GM21390 (cell line): ENCODE measurements at regions not wholly inside any gene's neighbourhood (a gene's known extent, or its start where the extent isn't known, plus 50 kb on each side); places are given as distances from the start of the nearest gene placed in this dataset.

Experiments
- ATAC-seq: cut with Tn5 transposase; IDR thresholded peaks from one replicate; pipeline ENCODE4 v1.9.1; 2021; ENCODE audit not compliant: unreplicated experiment

DNA sequence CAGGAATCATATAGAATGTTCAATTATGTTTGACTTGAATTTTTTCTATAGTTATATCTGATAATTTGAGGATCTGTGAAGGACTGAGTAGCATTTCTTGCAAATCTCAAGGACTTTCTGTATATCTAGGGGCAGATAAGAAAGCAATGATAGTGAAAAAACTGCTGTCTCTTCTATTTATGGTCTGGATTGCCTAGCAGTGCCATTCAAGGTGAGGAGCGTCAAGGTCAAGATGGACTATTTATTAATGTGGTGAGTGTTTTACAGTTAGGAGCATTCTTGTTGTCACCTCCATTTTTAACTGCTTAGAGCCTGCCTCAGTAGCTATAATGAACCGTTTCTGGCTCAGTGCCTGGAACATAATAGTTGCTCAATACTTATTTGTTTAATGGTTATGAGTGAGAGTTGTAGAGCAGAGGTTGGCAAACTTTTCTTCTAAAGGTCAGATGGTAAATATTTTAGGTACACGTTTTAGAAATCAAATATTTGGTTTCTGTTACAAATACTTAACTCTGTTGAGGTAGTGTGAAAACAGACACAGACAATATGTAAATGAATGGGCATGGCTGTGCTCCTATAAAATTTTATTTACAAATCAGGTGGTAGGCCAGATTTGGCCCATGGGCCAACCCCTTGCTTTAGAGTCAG, 523.2 kb upstream of the IGFBP7 start:
- ATAC-seq: no peak

DNA sequence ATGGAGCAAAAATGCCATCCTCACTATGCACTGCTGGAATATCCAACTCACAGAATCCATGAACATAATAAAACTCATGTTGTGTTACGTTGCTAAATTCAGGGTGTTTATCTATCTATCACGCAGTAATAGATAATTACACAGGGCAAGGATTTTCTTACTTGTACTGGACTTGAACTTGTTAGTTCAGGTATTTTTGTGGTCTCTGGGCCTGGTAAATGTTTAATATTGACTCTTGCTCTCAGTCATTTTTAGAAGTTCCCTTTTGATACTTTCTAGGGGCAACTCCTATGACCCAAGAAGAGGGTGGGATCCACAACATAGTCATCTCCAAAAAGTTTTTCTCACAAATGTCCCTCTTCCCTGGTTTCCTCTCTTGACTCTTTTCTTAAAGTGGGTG, 522.4 kb upstream of the IGFBP7 start:
- no peak for ATAC-seq

DNA sequence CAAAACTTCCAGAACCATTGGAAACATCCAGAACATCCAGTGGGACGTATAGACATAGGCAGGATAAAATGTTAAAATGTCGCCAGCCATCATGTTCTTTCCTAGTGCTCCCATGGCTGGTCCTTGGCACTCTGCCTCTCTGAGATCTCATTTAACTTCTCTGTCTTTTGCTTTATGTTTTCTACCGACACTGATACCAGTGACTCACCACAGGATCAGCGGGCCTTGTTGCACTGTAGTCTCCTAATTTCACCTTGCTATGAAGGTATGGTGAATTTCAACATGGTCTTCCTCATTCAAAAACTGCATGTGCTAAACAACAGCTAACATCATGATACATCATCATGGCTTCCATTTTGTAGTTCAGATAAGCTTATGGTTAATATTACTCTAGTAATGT, 521.0 kb upstream of the IGFBP7 start:
- no peak for ATAC-seq

DNA sequence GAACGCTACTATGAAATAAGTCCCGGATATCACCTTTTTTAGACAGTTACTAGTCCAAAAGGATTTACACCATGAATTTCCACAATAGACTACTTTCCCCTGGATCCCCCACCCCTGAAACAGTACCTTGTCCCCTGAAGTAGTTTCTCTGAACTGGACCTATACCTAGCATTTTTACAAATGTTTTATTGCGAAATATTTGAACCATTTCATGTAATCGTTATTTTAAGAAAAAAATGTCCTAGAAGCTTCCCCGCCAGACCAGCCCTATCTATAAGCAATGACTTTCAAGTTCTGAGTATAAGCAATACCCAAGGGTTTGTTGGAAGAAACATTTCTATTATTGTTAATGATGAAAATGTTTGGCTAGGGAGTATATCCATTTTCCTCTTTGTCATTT, 517.8 kb upstream of the IGFBP7 start:
- ATAC-seq: no peak

DNA sequence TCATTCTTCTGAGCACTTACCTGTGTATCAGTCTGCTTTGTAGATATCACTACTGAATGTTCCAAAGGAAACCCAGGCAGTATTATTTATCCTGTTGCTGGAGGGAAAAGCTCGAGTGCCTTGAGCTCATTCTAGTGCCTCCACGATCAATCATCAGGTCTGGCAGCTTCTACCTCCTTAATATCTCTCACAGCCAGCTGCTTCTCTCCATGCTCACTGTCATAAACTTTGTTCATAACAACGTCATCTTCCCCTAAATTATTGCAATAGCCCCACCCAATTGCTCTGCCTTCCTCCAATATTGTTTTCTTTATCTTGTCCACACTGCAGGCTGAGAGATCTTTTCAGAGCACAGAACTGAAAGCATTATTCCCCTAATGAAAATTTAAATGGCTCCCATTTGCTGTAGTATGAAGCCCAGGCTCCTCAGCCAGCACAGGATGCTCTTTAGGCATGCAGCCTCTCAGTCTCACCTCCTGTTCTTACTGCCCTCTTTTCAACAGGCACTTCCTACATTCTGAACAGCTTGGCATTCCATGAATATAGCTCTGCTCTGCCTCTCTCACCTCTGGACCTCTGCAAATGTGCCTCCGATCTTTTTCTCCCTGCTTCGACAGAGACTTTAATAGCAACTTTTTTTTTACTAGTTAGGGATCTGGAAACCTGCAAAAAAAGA, 504.2 kb upstream of the IGFBP7 start:
- ATAC-seq: no peak

DNA sequence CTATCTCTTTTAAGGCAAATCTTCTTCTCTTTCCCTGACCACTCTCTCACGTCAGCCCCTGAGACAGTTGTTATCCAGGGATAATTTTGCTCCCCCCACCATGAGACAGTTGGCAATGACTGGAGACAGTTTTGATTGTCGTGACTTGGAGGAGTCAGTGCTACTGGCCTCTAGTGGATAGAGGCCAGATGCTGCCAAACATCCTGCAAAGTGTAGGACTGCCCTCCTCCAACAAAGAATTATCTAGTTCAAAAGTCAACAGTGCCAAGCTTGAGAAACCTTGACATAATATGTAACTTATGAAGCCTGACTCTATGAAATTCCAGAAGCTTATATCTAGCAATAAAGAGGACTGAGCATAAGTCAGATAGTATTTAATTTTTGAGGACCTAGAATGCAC, 502.1 kb upstream of the IGFBP7 start:
- ATAC-seq: no peak

DNA sequence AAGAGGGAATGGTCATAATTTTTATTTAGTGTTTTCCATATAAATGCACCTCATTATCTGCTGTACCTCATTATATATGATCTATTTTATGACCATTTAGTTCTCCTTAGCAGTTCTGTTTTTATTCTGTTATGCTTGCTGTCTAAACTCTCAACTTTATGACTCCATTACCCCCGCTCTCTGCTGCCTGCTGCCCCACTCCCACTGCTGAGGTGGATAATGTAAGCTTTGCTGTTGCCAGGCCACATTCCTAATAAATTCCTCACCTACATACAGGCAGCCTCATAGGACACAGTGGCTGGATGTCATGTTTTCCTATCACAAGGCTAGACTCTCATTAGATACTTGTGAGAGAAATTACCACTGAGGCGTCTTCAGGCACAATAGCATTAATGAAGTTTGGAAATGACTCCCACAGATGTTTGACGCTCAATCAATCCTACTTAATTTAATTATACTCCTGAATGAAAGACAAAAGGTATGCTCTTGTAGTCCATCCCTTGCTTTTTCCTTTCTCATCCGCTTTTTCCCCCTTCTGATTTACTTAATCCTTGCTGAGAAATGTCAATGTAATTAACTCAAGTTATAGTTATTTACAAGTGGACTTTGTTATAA, 497.5 kb upstream of the IGFBP7 start:
- ATAC-seq: no peak

DNA sequence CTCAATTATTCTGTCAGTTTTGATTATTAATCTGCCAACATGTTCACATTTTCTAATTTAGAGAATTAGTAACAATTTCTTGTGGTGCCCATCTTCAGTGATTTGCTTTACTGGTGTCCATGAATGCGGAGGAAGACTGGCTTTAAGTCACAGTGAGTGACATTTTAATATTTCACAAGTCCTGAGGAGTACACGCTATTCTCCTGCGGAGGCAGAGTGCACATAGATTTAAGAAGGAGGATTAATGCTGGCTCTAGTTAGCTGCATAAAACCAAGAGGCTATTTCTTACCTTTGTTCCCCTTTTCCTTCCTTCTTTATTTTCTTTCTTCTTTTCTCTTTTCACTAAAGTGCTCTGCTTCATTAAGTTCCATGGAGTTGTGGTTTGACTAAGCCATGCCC, 495.2 kb upstream of the IGFBP7 start:
- no peak for ATAC-seq

DNA sequence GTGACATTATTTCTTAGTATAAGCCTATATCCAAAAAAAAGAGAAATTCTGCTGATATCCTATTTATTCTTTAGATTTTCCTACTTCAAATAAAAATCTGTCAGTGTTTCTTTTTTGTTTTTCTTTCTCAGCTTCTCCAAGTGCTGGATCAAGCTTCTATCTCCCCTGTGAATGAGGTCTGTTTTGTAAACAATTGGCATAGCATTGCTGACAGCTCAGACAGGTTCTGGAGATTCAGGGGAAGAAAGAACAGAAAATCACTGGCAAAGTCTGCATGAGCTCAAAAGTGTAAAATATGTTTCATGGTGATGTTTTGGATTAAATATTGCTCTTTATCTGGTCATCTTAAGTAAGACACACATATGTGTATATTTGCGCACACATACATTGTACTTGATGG, 492.0 kb upstream of the IGFBP7 start:
- no peak for ATAC-seq

DNA sequence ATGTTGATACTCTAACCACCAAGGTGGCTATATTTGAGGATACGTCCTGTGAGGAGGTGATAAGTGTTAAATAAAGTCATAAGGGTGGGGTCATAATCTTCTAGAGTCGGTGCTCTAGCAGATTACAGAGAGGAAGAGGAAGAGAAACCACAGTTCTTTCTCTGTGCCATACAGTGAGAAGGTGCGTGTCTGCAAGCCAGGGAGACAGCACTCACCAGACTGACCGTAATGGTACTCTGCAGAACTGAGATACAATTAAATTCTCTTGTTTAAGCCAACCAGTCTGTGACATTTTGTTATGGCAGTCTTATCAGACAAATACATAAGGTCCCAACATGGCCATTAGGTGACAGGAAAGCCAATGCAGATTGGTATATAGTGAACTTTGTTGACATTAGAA, 480.9 kb upstream of the IGFBP7 start:
- no peak for ATAC-seq

DNA sequence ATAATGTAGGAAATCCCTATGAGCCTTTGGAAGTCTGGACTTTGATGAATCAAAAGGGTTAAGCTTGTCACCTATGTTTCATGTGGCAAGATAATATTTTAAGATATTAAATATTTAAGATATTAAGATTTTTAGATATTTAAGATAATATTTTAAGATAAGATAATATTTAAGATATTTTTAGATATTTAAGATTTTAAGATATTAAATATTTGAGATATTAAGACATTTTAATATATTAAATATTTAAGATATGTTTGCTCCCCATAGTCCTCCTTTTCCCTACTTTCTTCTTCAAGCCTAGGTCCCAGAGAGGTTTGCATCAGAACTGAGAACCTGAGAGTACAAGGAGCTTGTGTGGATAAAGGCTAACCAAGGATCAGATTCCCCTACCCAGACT, 478.4 kb upstream of the IGFBP7 start:
- no peak for ATAC-seq

DNA sequence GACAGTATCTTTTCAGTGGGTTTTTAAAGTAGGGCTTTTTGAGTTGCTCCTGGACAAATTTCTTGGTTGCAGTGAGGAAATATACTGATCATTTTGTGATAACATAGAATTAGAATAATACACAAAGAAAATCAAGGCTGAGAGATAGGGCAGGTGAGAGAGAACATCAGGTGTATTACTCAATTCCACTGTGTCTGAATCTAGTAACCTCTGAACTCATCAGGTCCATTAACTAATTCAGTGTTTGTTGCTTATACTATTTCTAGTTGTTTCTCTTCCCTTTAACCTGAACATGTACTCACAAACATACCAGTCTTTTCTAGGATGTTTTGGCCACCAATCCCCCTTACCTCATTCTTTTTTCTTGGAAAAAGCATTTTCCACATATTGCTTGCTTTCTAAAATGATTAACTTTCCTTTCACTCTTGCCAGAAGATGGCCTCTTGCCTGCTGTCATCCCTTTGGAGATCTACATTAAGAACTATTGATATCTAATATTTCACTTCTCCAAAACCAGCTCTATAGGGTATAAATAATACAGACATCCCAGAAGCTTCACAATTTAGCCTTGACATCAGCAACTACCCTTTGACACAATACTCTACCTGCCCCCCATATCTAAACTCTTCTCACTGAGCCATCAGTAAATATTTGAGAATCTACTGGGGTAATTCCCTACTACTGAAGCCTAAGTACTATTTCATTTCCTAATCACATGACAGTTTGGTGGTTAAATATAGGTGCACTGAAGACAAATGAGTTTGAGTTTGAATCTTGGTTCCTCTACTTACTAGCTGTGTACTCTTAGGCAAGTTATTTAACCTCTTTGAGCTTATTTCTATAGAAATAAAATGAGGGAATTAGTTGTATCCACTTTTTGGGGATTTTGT, 470.8 kb upstream of the IGFBP7 start:
- ATAC-seq: no peak

DNA sequence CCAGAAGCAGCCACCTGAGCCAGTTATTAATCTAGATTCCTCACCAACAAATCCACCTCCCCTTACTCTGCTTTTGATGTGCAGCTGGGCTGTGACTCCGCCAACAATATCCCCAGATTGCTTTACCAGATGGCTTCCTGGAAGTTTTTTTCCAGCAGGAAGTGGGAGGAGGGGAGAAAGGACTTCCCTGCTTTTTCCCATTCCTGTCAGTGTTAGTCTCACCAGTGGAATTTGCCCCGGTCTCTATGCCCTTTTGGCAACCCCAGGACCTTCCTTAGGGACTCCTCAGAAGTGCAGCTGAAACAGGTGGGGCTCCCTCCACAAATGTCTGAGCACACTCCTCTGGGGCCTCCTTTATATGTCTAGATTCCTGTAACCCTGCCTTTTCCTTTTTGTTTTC, 465.2 kb upstream of the IGFBP7 start:
- ATAC-seq: no peak

DNA sequence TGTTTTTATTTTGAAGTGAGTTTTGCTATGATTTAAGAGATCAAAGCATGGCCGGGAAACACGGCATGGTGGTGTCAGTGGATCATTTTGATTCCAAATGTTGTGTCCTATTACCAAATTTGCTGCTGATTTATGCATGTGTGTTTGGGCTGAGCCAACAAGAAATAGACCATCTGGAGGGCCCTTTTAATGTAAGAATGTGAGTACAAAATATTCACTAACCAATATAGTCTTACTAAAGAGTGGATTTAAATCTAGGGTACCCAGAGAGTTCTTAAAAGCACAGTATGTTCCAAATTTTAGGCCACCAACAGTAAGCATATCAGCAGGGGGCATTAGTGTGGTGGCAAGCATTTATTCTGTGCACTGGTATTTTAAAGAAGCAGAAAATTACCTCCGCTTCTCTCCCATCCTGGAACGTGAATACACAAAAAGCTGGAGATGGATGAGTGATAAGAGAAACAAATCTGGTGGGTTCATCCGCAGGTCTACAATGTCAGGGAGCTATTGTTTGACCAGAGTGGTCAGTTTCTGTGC, 444.4 kb upstream of the IGFBP7 start:
- ATAC-seq: no peak

DNA sequence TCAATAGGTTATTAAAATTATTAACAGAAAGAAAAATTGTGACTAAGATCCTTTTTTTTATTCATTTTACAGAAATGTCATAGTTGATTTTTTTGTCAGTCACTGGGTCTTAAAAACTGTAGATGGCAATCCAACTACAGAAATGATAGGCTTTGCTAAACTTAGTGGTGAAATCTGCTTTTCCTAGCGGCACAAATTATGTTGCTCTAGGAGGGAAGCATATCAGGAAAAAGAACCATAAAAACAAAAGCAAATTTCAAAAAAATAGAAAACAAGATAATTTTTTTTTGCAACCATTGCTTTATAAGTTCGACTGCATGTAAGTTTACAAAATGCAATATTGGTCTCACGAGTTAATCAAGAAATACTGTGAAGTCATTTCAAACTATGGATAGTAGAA, 443.5 kb upstream of the IGFBP7 start:
- ATAC-seq: no peak

DNA sequence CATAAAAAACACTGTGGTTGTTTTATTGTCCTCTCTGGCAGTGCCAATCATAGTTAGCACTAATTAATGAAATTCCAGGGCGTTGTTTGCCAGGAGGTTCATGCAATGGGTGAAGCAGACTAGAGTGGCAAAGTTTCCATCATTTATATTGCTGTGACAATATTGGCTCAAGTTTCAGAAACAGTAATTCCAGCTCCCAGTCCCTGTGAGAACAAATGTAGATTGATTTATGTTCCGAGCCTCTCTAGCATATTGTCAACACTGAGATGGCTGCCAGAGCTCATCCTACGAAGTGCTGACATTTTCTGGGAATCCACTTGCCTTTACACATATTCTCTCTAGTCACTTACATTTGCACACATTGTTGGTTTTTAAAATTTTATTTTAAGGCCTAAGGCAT, 440.0 kb upstream of the IGFBP7 start:
- no peak for ATAC-seq

DNA sequence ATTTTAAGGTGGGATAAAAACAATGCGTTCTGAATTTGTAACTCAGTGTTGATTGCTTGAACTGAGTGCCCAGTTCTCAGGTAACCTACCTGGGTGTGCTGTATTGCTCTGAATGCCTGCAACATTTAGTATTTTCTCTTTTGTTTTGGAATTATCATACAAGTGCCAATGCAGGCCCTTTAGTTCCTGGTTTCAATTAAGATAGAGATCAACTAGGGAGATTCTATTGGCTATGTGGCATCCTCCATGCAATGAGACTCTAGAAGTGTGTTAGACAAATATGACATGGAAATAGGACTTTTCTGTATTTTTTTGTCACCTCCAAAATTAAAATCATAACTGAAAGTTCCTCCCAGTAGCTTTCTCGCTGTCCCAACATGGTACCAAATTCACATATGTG, 438.7 kb upstream of the IGFBP7 start:
- no peak for ATAC-seq

DNA sequence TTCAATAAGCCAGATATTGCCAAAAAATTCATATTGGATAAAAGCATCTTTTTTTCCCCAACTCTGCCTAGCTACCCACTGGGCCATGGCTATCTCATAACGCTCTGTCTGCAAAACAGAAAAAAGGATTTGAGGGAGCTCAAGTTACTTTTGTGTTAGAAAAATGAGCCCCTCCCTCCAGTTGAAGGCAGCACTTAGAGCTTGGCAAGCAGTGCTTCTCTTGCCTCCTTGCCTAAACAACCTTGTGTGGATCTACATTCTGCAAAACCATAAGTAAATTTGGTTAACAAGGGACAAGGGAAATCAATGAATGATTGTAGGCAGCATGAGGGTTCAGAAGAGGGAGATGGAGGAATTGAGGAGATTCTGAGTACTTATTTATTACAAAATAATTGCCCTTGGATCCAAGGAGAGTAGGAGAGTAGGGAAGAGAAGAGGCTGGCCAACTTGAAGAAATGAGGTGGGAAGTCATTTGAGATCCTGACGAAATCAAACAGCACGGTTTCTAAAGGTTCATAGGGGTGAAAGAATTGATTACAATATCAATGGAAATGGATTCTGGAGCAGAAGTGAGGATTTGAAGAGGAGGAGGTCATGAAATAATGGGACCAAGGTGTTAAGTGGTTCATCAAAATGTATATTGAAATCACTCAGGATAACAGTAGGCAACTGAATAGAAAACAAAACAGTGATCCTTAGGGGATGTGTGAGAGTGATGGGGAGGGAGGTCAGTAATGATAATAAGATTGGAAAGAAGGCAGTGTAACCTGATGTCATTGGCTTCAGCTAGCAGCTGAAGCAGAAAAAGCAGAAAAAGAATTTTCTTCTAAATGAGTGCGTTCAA, 434.8 kb upstream of the IGFBP7 start:
- no peak for ATAC-seq

DNA sequence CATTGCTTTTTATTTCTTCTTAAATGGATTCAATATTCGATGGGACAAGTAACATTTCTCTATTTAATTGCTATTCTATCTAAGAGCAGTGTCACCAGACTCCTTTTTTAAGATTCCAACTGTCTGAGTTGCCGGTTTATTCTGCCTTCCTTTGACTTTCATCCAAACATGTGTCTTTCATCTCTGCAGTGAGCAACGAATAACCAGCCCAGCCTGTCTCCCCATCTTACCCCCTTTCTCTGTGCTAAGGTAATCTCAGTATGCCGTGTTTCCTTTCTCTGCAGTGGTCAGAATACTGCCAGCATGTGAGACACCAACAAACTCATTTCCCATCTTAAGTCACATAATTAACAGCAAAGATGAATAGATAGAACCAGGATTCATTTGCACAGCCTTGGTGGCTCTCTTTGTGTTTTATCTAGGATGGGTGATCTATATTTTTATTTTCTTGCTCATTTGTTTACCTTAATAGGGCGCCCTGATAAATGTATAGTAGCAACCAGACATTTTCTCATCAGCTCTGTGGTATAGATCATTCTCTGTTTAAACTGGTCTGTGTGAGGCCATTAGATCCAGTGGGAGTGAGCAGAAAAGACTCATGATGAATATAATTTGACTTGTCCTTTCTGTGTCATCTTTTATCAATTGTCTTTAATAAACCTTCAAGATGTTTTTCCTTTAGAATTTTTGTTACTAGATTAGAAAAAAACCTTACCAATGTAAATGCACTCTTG, 394.8 kb upstream of the IGFBP7 start:
- ATAC-seq: no peak

DNA sequence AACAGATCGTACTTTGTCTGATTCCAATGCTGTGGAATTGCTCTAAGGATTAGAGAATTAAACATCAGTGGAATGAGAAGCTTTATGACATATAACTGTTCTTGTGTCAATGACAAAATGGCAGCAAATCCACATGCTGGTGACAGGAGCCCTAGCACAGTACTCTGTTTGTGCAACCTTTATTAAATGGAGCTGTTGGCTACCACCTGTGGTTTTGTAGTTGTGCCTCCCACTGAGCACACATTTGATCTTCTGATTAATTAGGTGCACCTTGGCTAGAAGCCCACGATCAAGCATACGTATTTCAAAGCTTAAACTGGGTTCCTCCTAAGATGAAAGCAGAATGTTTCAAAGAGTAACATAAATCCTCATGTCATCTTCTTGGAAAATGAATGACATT, 394.0 kb upstream of the IGFBP7 start:
- ATAC-seq: no peak
